ENCODE measurements at regions not wholly inside any gene's neighbourhood (a gene's known extent, or its start where the extent isn't known, plus 50 kb on each side); places are given as distances from the start of the nearest gene placed in this dataset.

DNA sequence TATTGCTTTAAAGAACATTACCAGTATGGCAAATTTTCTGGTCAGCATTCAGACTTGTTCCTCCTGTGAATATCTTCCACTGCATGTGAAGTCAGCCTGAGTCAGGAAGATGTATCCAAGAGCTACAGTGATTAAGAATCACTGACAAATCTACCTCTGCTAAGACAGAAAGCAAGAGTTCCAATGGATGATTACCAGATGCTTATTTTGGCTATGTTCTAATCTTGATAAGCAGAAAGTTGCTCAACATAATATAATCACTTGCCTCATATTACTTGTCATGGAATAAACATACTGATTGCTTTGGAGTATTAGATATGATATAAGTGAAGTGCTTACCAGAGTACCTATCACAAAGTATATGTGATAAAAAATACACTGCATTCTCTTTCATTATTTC, 738.1 kb downstream of the ADGRL2 start:
- no peak for TF ChIP-seq CTCF (IDR thresholded peaks at IDR 0.05)

- no peak for TF ChIP-seq CTCF (IDR thresholded peaks at IDR 0.05)
Observed at GRCh38 chr1:82534996-82535395, 734.3 kb downstream of the ADGRL2 start.

GRCh38 chr1:82525378-82525777, 724.6 kb downstream of the ADGRL2 start:
- TF ChIP-seq CTCF (IDR thresholded peaks at IDR 0.05): no peak

DNA sequence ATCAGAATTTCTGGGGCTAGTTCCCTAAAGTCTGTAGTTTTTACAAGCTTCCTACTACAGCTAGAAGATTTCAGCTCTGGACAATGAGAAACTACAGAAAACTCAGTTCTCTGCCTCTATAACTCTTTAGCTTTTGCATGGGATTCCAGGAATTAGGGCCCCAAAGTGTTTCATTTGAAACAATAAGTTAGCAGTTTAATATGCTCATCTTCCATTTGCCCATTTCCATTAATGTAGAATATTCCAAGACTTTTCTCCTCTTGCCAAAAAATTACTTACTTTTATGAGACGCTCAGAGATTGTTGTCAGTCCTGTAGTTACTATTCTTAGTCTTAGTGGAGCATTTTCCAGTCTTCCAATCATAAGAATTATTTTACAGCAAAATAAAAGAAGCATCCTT, 719.9 kb downstream of the ADGRL2 start:
- no peak for TF ChIP-seq CTCF (IDR thresholded peaks at IDR 0.05)

DNA sequence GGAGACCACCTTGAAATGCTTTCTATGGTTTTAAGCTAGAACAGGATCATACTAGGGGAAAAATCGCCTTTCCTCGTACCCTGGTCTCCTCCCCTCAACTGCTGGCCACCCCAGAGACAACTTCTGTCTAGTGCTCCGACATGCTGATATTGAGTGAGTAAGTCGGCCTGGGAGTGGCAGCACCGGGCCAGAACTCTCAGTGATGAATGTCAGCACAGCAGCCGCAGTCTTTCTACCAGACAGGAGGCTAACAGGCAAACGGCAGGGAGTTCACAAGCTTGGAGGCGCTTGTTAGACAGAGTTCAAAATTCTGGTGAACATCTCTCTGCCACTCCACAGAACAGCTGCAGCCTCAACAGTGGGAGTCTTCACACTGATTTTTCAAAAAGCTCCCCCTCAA, 716.9 kb downstream of the ADGRL2 start:
- peak; percentile 31; the same call in 1 of the 2 replicates for TF ChIP-seq CTCF (IDR thresholded peaks at IDR 0.05)

DNA sequence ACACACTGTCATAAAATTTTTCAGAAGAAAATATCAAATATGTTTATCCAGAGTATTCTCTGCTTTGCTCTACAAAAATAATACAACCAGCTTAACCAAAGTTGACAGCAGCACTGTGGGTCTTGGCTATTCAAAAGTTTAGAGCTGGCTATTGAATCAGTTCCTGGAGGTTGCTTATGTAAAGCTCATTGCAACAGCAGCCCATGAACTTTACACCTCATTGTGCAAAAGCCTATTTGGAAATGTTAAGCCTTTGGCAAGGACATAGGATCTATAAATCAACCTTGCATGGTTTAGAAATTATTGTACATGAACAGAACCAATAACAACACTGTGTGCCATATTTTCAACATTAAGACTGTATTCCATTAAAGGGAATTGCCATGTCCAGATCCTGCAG, 714.9 kb downstream of the ADGRL2 start:
- no peak for TF ChIP-seq CTCF (IDR thresholded peaks at IDR 0.05)

GRCh38 chr1:82511441-82511840, 710.7 kb downstream of the ADGRL2 start:
- TF ChIP-seq CTCF (IDR thresholded peaks at IDR 0.05): no peak

- TF ChIP-seq CTCF (IDR thresholded peaks at IDR 0.05): no peak
Observed at GRCh38 chr1:82510431-82510830, 709.7 kb downstream of the ADGRL2 start.
